H1 (cell line): ENCODE measurements at regions not wholly inside any gene's neighbourhood (a gene's known extent, or its start where the extent isn't known, plus 50 kb on each side); places are given as distances from the start of the nearest gene placed in this dataset.

Experiments
- CTCF ChIA-PET: fragments of 300-600 bp; sonication (Branson Sonifier 250); formaldehyde crosslinking; loops from one replicate; lab custom pipeline; 2021; ENCODE audit not compliant: partially characterized antibody; lab: Charles Lee
- POLR2A ChIA-PET: fragments of 300-600 bp; sonication (Branson Sonifier 250); formaldehyde crosslinking; loops from one replicate; lab custom pipeline; 2021; ENCODE audit warnings: inconsistent platforms; ENCODE audit not compliant: partially characterized antibody; lab: Charles Lee
- DNase-seq, 2 experiments: peaks; one replicate each; pipeline versions ENCODE4 v3.0.0 to v3.0.0-alpha.2; 2010 to 2022; ENCODE audit warnings: low spot score in 2 of 2, low read depth in 1 of 2, mixed read lengths in 1 of 2
- FAIRE-seq: peaks from 2 replicates; lab custom pipeline; 2011; peaks lifted over from hg19 to GRCh38; lab: Jason Lieb, UNC
- H2AFZ ChIP-seq: 2 replicates; pipeline ENCODE4 v1.8.1; 2012; ENCODE audit warnings: low read length, inconsistent platforms
- H2AK5ac ChIP-seq: 2 replicates; pipeline ENCODE4 v1.6.1; 2013; ENCODE audit warnings: low read depth, low read length
- H2BK120ac ChIP-seq: replicated peaks from 2 replicates; pipeline ENCODE3; 2013; ENCODE audit warnings: low read depth, low read length, inconsistent platforms
- H2BK12ac ChIP-seq: 2 replicates; pipeline ENCODE4 v1.6.1; 2013; ENCODE audit warnings: low read depth, low read length
- H2BK15ac ChIP-seq: 2 replicates; pipeline ENCODE4 v1.6.1; 2013; ENCODE audit warnings: low read length
- H2BK20ac ChIP-seq: 2 replicates; pipeline ENCODE4 v1.6.1; 2013; ENCODE audit warnings: low read length
- H2BK5ac ChIP-seq: 2 replicates; pipeline ENCODE4 v1.6.1; 2013; ENCODE audit warnings: low read depth, low read length
- H3K14ac ChIP-seq: 2 replicates; pipeline ENCODE4 v1.6.1; 2013; ENCODE audit warnings: inconsistent platforms; ENCODE audit not compliant: insufficient read length
- H3K18ac ChIP-seq: 2 replicates; pipeline ENCODE4 v1.6.1; 2013; ENCODE audit warnings: low read length; ENCODE audit errors: extremely low read depth
- H3K23ac ChIP-seq: 2 replicates; pipeline ENCODE4 v1.6.1; 2013; ENCODE audit warnings: inconsistent platforms; ENCODE audit not compliant: insufficient read length
- H3K23me2 ChIP-seq: 2 replicates; pipeline ENCODE4 v1.6.1; 2013; ENCODE audit warnings: low read depth, low read length
- H3K27ac ChIP-seq: 2 replicates; pipeline ENCODE4 v1.6.1; 2011; ENCODE audit warnings: low read depth, low read length, inconsistent platforms
- H3K27me3 ChIP-seq, 4 experiments: replicated peaks in 1 of 4; 1 replicate in 1 of 4; 2 replicates in 3 of 4; pipeline versions ENCODE4 v1.6.1 to v1.8.1; 2011 to 2013; ENCODE audit warnings: low read length in 3 of 4, mild to moderate bottlenecking in 3 of 4, inconsistent platforms in 2 of 4, mixed read lengths in 2 of 4, moderate library complexity in 1 of 4; ENCODE audit not compliant: control insufficient read depth in 3 of 4, insufficient read depth in 3 of 4; ENCODE audit errors: extremely low read depth in 1 of 4
- H3K36me3 ChIP-seq, 4 experiments: 2 replicates each; pipeline versions ENCODE4 v1.6.1 to v1.8.1; 2011 to 2013; ENCODE audit warnings: mild to moderate bottlenecking in 4 of 4, low read length in 3 of 4, moderate library complexity in 2 of 4, control low read depth in 1 of 4, inconsistent platforms in 1 of 4; ENCODE audit not compliant: insufficient read depth in 4 of 4, control insufficient read depth in 2 of 4
- H3K4ac ChIP-seq: replicated peaks from 2 replicates; pipeline ENCODE3; 2013; ENCODE audit warnings: low read length, low read depth, mixed read lengths, inconsistent platforms; ENCODE audit not compliant: insufficient read length
- H3K4me1 ChIP-seq, 4 experiments: replicated peaks in 1 of 4; 1 replicate in 1 of 4; 2 replicates in 3 of 4; pipeline versions ENCODE4 v1.6.1 to v1.8.1; 2011 to 2013; ENCODE audit warnings: low read length in 3 of 4, inconsistent platforms in 2 of 4, mixed read lengths in 1 of 4; ENCODE audit not compliant: insufficient read depth in 4 of 4, control insufficient read depth in 3 of 4
- H3K4me2 ChIP-seq, 2 experiments: 2 replicates each; pipeline versions ENCODE4 v1.6.1 to v1.8.1; 2011 to 2013; ENCODE audit warnings: low read depth in 2 of 2, low read length in 2 of 2, control low read depth in 1 of 2, inconsistent platforms in 1 of 2, mild to moderate bottlenecking in 1 of 2; ENCODE audit not compliant: insufficient read depth in 1 of 2
- H3K4me3 ChIP-seq, 4 experiments: fragments of 200-600, 300-600 bp in 1 of 4; sonication (generic), shearing (Covaris generic), sonication (Bioruptor Twin) in 1 of 4; 2 replicates each; pipeline versions ENCODE4 v1.5.1 to v1.8.1; 2011 to 2016; ENCODE audit warnings: low read length in 4 of 4, low read depth in 3 of 4, control low read depth in 2 of 4, inconsistent platforms in 2 of 4, mild to moderate bottlenecking in 2 of 4, mixed read lengths in 1 of 4, moderate library complexity in 1 of 4; ENCODE audit not compliant: insufficient read depth in 2 of 4; ENCODE audit errors: extremely low read depth in 1 of 4
- H3K56ac ChIP-seq: replicated peaks from 2 replicates; pipeline ENCODE3; 2013; ENCODE audit warnings: low read depth, mild to moderate bottlenecking, mixed read lengths, low read length, inconsistent platforms; ENCODE audit not compliant: insufficient read length
- H3K79me1 ChIP-seq: 2 replicates; pipeline ENCODE4 v1.6.1; 2013; ENCODE audit warnings: low read depth, low read length, control low read depth
- H3K79me2 ChIP-seq, 2 experiments: 2 replicates each; pipeline versions ENCODE4 v1.6.1 to v1.8.1; 2012 to 2013; ENCODE audit warnings: low read length in 2 of 2, mild to moderate bottlenecking in 2 of 2, inconsistent platforms in 1 of 2; ENCODE audit not compliant: insufficient read depth in 2 of 2, control insufficient read depth in 1 of 2
- H3K9ac ChIP-seq, 4 experiments: replicated peaks in 1 of 4; 1 replicate in 1 of 4; 2 replicates in 3 of 4; pipeline versions ENCODE4 v1.6.1 to v1.8.1; 2011 to 2013; ENCODE audit warnings: low read depth in 3 of 4, low read length in 3 of 4, control low read depth in 2 of 4, mild to moderate bottlenecking in 2 of 4, moderate library complexity in 2 of 4, inconsistent platforms in 1 of 4; ENCODE audit errors: extremely low read depth in 1 of 4
- H3K9me3 ChIP-seq, 2 experiments: 2 replicates each; pipeline versions ENCODE4 v1.6.1 to v1.8.1; 2012 to 2013; ENCODE audit warnings: mild to moderate bottlenecking in 2 of 2, moderate library complexity in 2 of 2, control low read depth in 1 of 2, inconsistent platforms in 1 of 2, low read depth in 1 of 2, low read length in 1 of 2, mixed read lengths in 1 of 2; ENCODE audit not compliant: insufficient read depth in 2 of 2
- H4K20me1 ChIP-seq, 2 experiments: replicated peaks in 1 of 2; 2 replicates each; pipeline versions ENCODE3 to v1.8.1; 2011 to 2013; ENCODE audit warnings: inconsistent platforms in 2 of 2, low read length in 2 of 2, mild to moderate bottlenecking in 1 of 2; ENCODE audit not compliant: insufficient read depth in 2 of 2, control insufficient read depth in 1 of 2
- H4K5ac ChIP-seq: 2 replicates; pipeline ENCODE4 v1.6.1; 2013; ENCODE audit warnings: low read length, low read depth, mixed read lengths, inconsistent platforms; ENCODE audit not compliant: insufficient read length
- H4K8ac ChIP-seq: 2 replicates; pipeline ENCODE4 v1.8.0; 2013; ENCODE audit warnings: mild to moderate bottlenecking, moderate library complexity, low read length, inconsistent platforms; ENCODE audit not compliant: insufficient read depth; ENCODE audit errors: extremely low read depth
- H4K91ac ChIP-seq: replicated peaks from 2 replicates; pipeline ENCODE3; 2013; ENCODE audit warnings: low read length, mixed read lengths, inconsistent platforms; ENCODE audit not compliant: insufficient read length
- CBX8 ChIP-seq: fragments of 300-800, 300-1000 bp; sonication (generic); IDR thresholded peaks from 2 replicates; pipeline ENCODE4 v1.7.1; 2016; ENCODE audit warnings: low read depth, low read length, borderline replicate concordance
- CHD1 ChIP-seq: IDR thresholded peaks from 2 replicates; pipeline ENCODE4 v1.6.1; 2012; ENCODE audit warnings: low read depth, low read length, improper control_type of control experiment
- CHD2 ChIP-seq: IDR thresholded peaks from 2 replicates; pipeline ENCODE4 v1.6.1; 2012; ENCODE audit warnings: low read length, improper control_type of control experiment
- CTBP2 ChIP-seq: IDR thresholded peaks from 2 replicates; pipeline ENCODE4 v1.7.0; 2011; ENCODE audit warnings: borderline replicate concordance, mild to moderate bottlenecking, moderate library complexity, mixed read lengths, low read length; ENCODE audit not compliant: insufficient read depth, insufficient read length
- EZH2 ChIP-seq: fragments of 200-600 bp; sonication (generic); IDR thresholded peaks from 2 replicates; pipeline ENCODE4 v1.7.1; 2012; ENCODE audit warnings: low read depth, mild to moderate bottlenecking, moderate library complexity, low read length, inconsistent platforms; ENCODE audit not compliant: severe bottlenecking
- HDAC6 ChIP-seq: IDR thresholded peaks from one replicate; pipeline ENCODE4 v1.7.1; 2012; ENCODE audit warnings: low read depth, mild to moderate bottlenecking, inconsistent platforms, low read length, moderate library complexity
- MAFK ChIP-seq: IDR thresholded peaks from 2 replicates; pipeline ENCODE4 v1.6.1; 2012; ENCODE audit warnings: low read depth, mild to moderate bottlenecking, improper control_type of control experiment, low read length
- NANOG ChIP-seq: IDR thresholded peaks from 2 replicates; pipeline ENCODE4 v1.6.1; 2011; ENCODE audit warnings: low read length, low read depth, mild to moderate bottlenecking, inconsistent platforms; ENCODE audit not compliant: insufficient read depth, poor library complexity, severe bottlenecking
- PHF8 ChIP-seq: fragments of 200-600 bp; sonication (generic); conservative IDR thresholded peaks from 2 replicates; pipeline ENCODE4 v1.7.1; 2012; ENCODE audit warnings: low read depth, mild to moderate bottlenecking, inconsistent platforms, low read length, moderate library complexity
- POU5F1 ChIP-seq: IDR thresholded peaks from 2 replicates; pipeline ENCODE4 v1.6.1; 2011; ENCODE audit warnings: low read depth, mild to moderate bottlenecking, low read length, moderate library complexity
- RXRA ChIP-seq: IDR thresholded peaks from 2 replicates; pipeline ENCODE4 v1.6.1; 2011; ENCODE audit warnings: low read depth, mild to moderate bottlenecking, low read length, moderate library complexity; ENCODE audit not compliant: insufficient read depth
- SP2 ChIP-seq: IDR thresholded peaks from 2 replicates; pipeline ENCODE4 v1.6.1; 2012; ENCODE audit warnings: mild to moderate bottlenecking, low read length, inconsistent platforms
- SP4 ChIP-seq: IDR thresholded peaks from 2 replicates; pipeline ENCODE4 v1.6.1; 2012; ENCODE audit warnings: low read length, inconsistent platforms
- SRF ChIP-seq: IDR thresholded peaks from 2 replicates; pipeline ENCODE4 v1.6.1; 2011; ENCODE audit warnings: mild to moderate bottlenecking, low read depth, low read length, moderate library complexity
- YY1 ChIP-seq: IDR thresholded peaks from 2 replicates; pipeline ENCODE4 v1.6.1; 2011; ENCODE audit warnings: low read depth, mild to moderate bottlenecking, low read length
- ZNF274 ChIP-seq: IDR thresholded peaks from 2 replicates; pipeline ENCODE4 v1.7.0; 2012; ENCODE audit warnings: low read length, borderline replicate concordance; ENCODE audit errors: extremely low read depth
- WGBS, 2 experiments: shearing (Covaris generic) in 1 of 2; methylation state at CpG; one replicate each; pipeline versions ENCODE4 v1.1.6 to v1.1.7; 2013 to 2015; ENCODE audit warnings: low lambda C conversion rate in 2 of 2, mixed read lengths in 2 of 2, inconsistent platforms in 1 of 2, low coverage in 1 of 2, missing lambda C conversion rate in 1 of 2; ENCODE audit not compliant: insufficient replicate concordance in 2 of 2, insufficient coverage in 1 of 2, insufficient read length in 1 of 2; ENCODE audit errors: extremely low coverage in 1 of 2, missing lambda C conversion rate in 1 of 2; 5-methylcytosine and 5-hydroxymethylcytosine counted together

GRCh38 chrX:45683914-45684313, 483.2 kb upstream of the DIPK2B start:
- DNase-seq (no peak), FAIRE-seq (no peak)
- H2BK120ac ChIP-seq = no peak overlapping the region
- H3K23me2 ChIP-seq = no peaks in the 10 kb centered on the region
- H2BK12ac ChIP-seq = no peak overlapping the region
- H3K4me1 ChIP-seq = no peaks in the 10 kb centered on the region
- H4K8ac ChIP-seq = no peak overlapping the region
- H3K4ac ChIP-seq = no peak overlapping the region
- no peaks in the 10 kb centered on the region for H3K79me2 ChIP-seq
- no peak overlapping the region for H3K4me2 ChIP-seq
- no peak overlapping the region for H2AK5ac ChIP-seq
- no peak overlapping the region for H3K9ac ChIP-seq
- H2BK5ac ChIP-seq = no peak overlapping the region
- ChIA-PET CTCF (no interaction called here), POLR2A (no interaction called here)
- H3K27ac ChIP-seq = no peak overlapping the region
- H4K5ac ChIP-seq = no peak overlapping the region
- H2BK20ac ChIP-seq = no peak overlapping the region
- H3K27me3 ChIP-seq = no peaks in the 10 kb centered on the region
- H3K36me3 ChIP-seq = no peaks in the 10 kb centered on the region
- no peak overlapping the region for H2BK15ac ChIP-seq
- no peaks in the 10 kb centered on the region for H3K9me3 ChIP-seq
- no peak overlapping the region for H3K23ac ChIP-seq
- H3K18ac ChIP-seq = no peak overlapping the region
- no peaks in the 10 kb centered on the region for H3K79me1 ChIP-seq
- H3K56ac ChIP-seq = no peak overlapping the region
- no peak overlapping the region for H3K4me3 ChIP-seq
- H4K91ac ChIP-seq = no peak overlapping the region
- WGBS, 2 experiments = no CpG with 5 or more reads among the region's 1 CpG
- H2AFZ ChIP-seq = no peak overlapping the region
- H4K20me1 ChIP-seq = no peaks in the 10 kb centered on the region
- H3K14ac ChIP-seq = no peak overlapping the region
- TF ChIP-seq CTBP2 (no peak), EZH2 (no peak), PHF8 (no peak), ZNF274 (no peak), SRF (no peak), RXRA (no peak), CBX8 (no peak), NANOG (no peak), SP4 (no peak), HDAC6 (no peak), SP2 (no peak), CHD1 (no peak), YY1 (no peak), POU5F1 (no peak), MAFK (no peak), CHD2 (no peak)
